Inferior parietal cortex (tissue), 1 donor: ENCODE measurements at regions not wholly inside any gene's neighbourhood (a gene's known extent, or its start where the extent isn't known, plus 50 kb on each side); places are given as distances from the start of the nearest gene placed in this dataset.
A peak's percentile ranks its signal among the peaks of the same experiment; 100 is the strongest.
"Not testable (repeated sequence)": the region's sequence is repeated elsewhere in the genome, so short reads cannot be mapped to it uniquely, and the experiment has no call there.

ENCODE experiments used
- DNase-seq: peaks from one replicate; pipeline ENCODE4 v3.0.0-alpha.2; 2016; ENCODE audit errors: extremely low spot score

- DNase-seq: no peak
Measured at GRCh38 chr17:31623990-31624389, 232.5 kb downstream of the RAB11FIP4 start.

GRCh38 chr17:31622500-31622899, 231.0 kb downstream of the RAB11FIP4 start:
- no peak for DNase-seq

- no peak for DNase-seq
Measured at GRCh38 chr17:31621566-31621965, 230.1 kb downstream of the RAB11FIP4 start.

GRCh38 chr17:31611053-31611452, 219.6 kb downstream of the RAB11FIP4 start:
- not testable (repeated sequence) for DNase-seq

GRCh38 chr17:31609996-31610910, 218.8 kb downstream of the RAB11FIP4 start:
- DNase-seq: peak; percentile 13

GRCh38 chr17:31609331-31609730, 217.9 kb downstream of the RAB11FIP4 start:
- DNase-seq: no peak

GRCh38 chr17:31608659-31609254, 217.3 kb downstream of the RAB11FIP4 start:
- no peak for DNase-seq

- DNase-seq: no peak
Measured at GRCh38 chr17:31605761-31606160, 214.3 kb downstream of the RAB11FIP4 start.

GRCh38 chr17:31604936-31605335, 213.5 kb downstream of the RAB11FIP4 start:
- no peak for DNase-seq

GRCh38 chr17:31600144-31600543, 208.7 kb downstream of the RAB11FIP4 start:
- DNase-seq: not testable (repeated sequence)

- no peak for DNase-seq
Measured at GRCh38 chr17:31598921-31599571, 207.6 kb downstream of the RAB11FIP4 start.

- DNase-seq: no peak
Measured at GRCh38 chr17:31598399-31598782, 206.9 kb downstream of the RAB11FIP4 start.

GRCh38 chr17:31597646-31598398, 206.3 kb downstream of the RAB11FIP4 start:
- DNase-seq: no peak

- DNase-seq: no peak
Measured at GRCh38 chr17:31596382-31597323, 205.2 kb downstream of the RAB11FIP4 start.

- DNase-seq: no peak
Measured at GRCh38 chr17:31595666-31596381, 204.3 kb downstream of the RAB11FIP4 start.

GRCh38 chr17:31595076-31595475, 203.6 kb downstream of the RAB11FIP4 start:
- no peak for DNase-seq

GRCh38 chr17:31594416-31594815, 202.9 kb downstream of the RAB11FIP4 start:
- no peak for DNase-seq

GRCh38 chr17:31593806-31594205, 202.3 kb downstream of the RAB11FIP4 start:
- no peak for DNase-seq

- DNase-seq: no peak
Measured at GRCh38 chr17:31591924-31592323, 200.4 kb downstream of the RAB11FIP4 start.

GRCh38 chr17:31588512-31588911, 197.0 kb downstream of the RAB11FIP4 start:
- no peak for DNase-seq
